ENCODE measurements at regions not wholly inside any gene's neighbourhood (a gene's known extent, or its start where the extent isn't known, plus 50 kb on each side); places are given as distances from the start of the nearest gene placed in this dataset.

DNA sequence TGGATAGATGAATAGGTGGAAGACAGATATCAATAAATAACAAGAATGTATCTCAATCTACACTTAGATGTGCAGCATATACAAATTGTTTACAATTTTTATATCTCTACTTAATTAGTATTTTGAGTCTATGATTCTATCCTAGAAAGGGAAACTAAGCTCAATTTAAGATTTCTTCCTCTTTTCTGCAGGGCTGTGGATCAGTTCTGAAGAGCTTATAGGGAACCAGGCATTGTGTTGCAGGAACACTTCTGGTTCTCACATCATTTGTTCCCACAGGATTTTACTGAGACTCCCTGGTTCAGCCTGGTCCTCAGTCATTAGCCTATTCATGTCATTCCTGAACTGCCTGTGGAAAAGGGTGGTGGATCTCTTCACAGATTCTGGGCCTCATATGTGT, 105.8 kb downstream of the TNFSF18 start:
- TF ChIP-seq EZH2 (IDR thresholded peaks at IDR 0.05; ENCODE audit: borderline replicate concordance, low read length) (no peak), CTCF (IDR thresholded peaks at IDR 0.05; ENCODE audit: low read length) (no peak)
